ELF-1 (cell line): ENCODE measurements at regions not wholly inside any gene's neighbourhood (a gene's known extent, or its start where the extent isn't known, plus 50 kb on each side); places are given as distances from the start of the nearest gene placed in this dataset.
"Not testable (repeated sequence)": the region's sequence is repeated elsewhere in the genome, so short reads cannot be mapped to it uniquely, and the experiment has no call there.

Experiments used
- DNase-seq: peaks from one replicate; pipeline ENCODE4 v3.0.0-alpha.2; 2016; ENCODE audit warnings: low read depth, low spot score

GRCh38 chr2:100741880-100742276 lies 78.1 kb upstream of the NPAS2 start:
- DNase-seq, result no peak

- no peak for DNase-seq
Observed at GRCh38 chr2:100742277-100743254, 77.4 kb upstream of the NPAS2 start.

- no peak for DNase-seq
Observed at GRCh38 chr2:100743741-100744140, 76.2 kb upstream of the NPAS2 start.

- DNase-seq, result no peak
Observed at GRCh38 chr2:100744184-100744583, 75.8 kb upstream of the NPAS2 start.

GRCh38 chr2:100744589-100744988 lies 75.3 kb upstream of the NPAS2 start:
- DNase-seq, result no peak

GRCh38 chr2:100745604-100746003 lies 74.3 kb upstream of the NPAS2 start:
- DNase-seq, result no peak

- no peak for DNase-seq
Observed at GRCh38 chr2:100747551-100747950, 72.4 kb upstream of the NPAS2 start.

GRCh38 chr2:100747996-100748615 lies 71.8 kb upstream of the NPAS2 start:
- no peak for DNase-seq

- DNase-seq, result no peak
Observed at GRCh38 chr2:100748673-100749072, 71.3 kb upstream of the NPAS2 start.

GRCh38 chr2:100749771-100750542 lies 70.0 kb upstream of the NPAS2 start:
- no peak for DNase-seq

- DNase-seq, result not testable (repeated sequence)
Observed at GRCh38 chr2:100751871-100752625, 67.9 kb upstream of the NPAS2 start.

GRCh38 chr2:100752628-100753333 lies 67.2 kb upstream of the NPAS2 start:
- no peak for DNase-seq

- DNase-seq, result no peak
Observed at GRCh38 chr2:100753444-100753843, 66.5 kb upstream of the NPAS2 start.

- DNase-seq, result no peak
Observed at GRCh38 chr2:100753881-100754280, 66.1 kb upstream of the NPAS2 start.

GRCh38 chr2:100754951-100755350 lies 65.0 kb upstream of the NPAS2 start:
- DNase-seq, result no peak

- no peak for DNase-seq
Observed at GRCh38 chr2:100755441-100755840, 64.5 kb upstream of the NPAS2 start.

- no peak for DNase-seq
Observed at GRCh38 chr2:100756704-100757103, 63.2 kb upstream of the NPAS2 start.

GRCh38 chr2:100757621-100758394 lies 62.1 kb upstream of the NPAS2 start:
- DNase-seq, result peak; percentile 33

GRCh38 chr2:100759901-100760300 lies 60.0 kb upstream of the NPAS2 start:
- no peak for DNase-seq

- DNase-seq, result no peak
Observed at GRCh38 chr2:100761365-100761764, 58.6 kb upstream of the NPAS2 start.
